Mammary epithelial cell (primary cell): ENCODE measurements at regions not wholly inside any gene's neighbourhood (a gene's known extent, or its start where the extent isn't known, plus 50 kb on each side); places are given as distances from the start of the nearest gene placed in this dataset.

ENCODE experiments used
- EZH2 ChIP-seq: IDR thresholded peaks from 2 replicates; pipeline ENCODE4 v1.6.1; 2012; ENCODE audit warnings: low read length, inconsistent platforms, borderline replicate concordance
- TF ChIP-seq, protein P1 (sequence below), 2 donors: IDR thresholded peaks in 1 of 2; conservative IDR thresholded peaks in 1 of 2; 2 replicates each; pipeline ENCODE4 v1.5.1; 2011 to 2012; ENCODE audit warnings: inconsistent platforms in 2 of 2, low read length in 2 of 2, mild to moderate bottlenecking in 2 of 2, control low read depth in 1 of 2, low read depth in 1 of 2; ENCODE audit not compliant: insufficient read depth in 1 of 2; ENCODE audit errors: extremely low read depth in 1 of 2

DNA sequence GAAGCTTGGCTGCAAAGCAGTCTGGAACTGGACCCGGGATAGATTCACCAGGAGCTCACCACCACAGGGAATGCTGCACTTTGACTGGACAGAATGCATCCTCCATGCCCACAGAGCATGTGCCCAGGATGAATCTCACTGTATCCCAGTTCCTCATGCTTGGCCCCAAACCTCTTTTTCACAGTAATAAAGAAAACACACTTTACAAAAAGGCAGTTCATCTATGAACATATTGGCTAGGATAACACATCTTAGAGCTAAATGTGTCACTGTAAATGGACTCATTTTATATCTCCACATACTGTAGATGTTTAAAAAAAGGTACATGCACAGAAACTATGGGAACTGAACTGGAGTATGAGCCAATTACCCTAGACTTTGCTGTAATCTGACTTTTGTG, 266.9 kb downstream of the TOX3 start:
- TF ChIP-seq, protein P1, sequence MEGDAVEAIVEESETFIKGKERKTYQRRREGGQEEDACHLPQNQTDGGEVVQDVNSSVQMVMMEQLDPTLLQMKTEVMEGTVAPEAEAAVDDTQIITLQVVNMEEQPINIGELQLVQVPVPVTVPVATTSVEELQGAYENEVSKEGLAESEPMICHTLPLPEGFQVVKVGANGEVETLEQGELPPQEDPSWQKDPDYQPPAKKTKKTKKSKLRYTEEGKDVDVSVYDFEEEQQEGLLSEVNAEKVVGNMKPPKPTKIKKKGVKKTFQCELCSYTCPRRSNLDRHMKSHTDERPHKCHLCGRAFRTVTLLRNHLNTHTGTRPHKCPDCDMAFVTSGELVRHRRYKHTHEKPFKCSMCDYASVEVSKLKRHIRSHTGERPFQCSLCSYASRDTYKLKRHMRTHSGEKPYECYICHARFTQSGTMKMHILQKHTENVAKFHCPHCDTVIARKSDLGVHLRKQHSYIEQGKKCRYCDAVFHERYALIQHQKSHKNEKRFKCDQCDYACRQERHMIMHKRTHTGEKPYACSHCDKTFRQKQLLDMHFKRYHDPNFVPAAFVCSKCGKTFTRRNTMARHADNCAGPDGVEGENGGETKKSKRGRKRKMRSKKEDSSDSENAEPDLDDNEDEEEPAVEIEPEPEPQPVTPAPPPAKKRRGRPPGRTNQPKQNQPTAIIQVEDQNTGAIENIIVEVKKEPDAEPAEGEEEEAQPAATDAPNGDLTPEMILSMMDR (conservative IDR thresholded peaks at IDR 0.05 in 1 of 2, IDR thresholded peaks at IDR 0.05 in 1 of 2; ENCODE audit: extremely low read depth in 1 of 2, insufficient read depth in 1 of 2, low read depth in 1 of 2, low read length in 2 of 2): no peak
- no peak for TF ChIP-seq EZH2
